Endothelial cell of umbilical vein (primary cell): ENCODE measurements at regions not wholly inside any gene's neighbourhood (a gene's known extent, or its start where the extent isn't known, plus 50 kb on each side); places are given as distances from the start of the nearest gene placed in this dataset.

Experiments used
- BruUV-seq: library from RNA; stranded (reverse); fragments of 400-500 nt; replicated peaks from 2 replicates; lab custom pipeline; 2021; lab: Mats Ljungman, UMichigan
- CTCF ChIA-PET: fragments of 300-600, 350-600 bp; sonication (Branson Sonifier 250); formaldehyde crosslinking; loops from one replicate; lab custom pipeline; 2021; ENCODE audit warnings: antibody characterized with exemption, inconsistent platforms; lab: Charles Lee
- POLR2A ChIA-PET: fragments of 300-600, 350-600 bp; sonication (Branson Sonifier 250); formaldehyde crosslinking; loops from one replicate; lab custom pipeline; 2021; ENCODE audit warnings: antibody characterized with exemption, inconsistent platforms; lab: Charles Lee
- DNase-seq: peaks from one replicate; pipeline ENCODE4 v3.0.0-alpha.2; 2011; ENCODE audit warnings: low read depth, low spot score
- FAIRE-seq: peaks from 2 replicates; lab custom pipeline; 2011; peaks lifted over from hg19 to GRCh38; lab: Jason Lieb, UNC
- H2AFZ ChIP-seq: 2 replicates; pipeline ENCODE4 v1.6.0; 2012; ENCODE audit warnings: low read depth, low read length, control low read depth, inconsistent platforms
- H3K27ac ChIP-seq: 2 replicates; pipeline ENCODE4 v1.5.1; 2011; ENCODE audit warnings: low read depth, mild to moderate bottlenecking, control low read depth, low read length, moderate library complexity; ENCODE audit not compliant: insufficient read depth
- H3K27me3 ChIP-seq, 2 experiments: 2 replicates each; pipeline versions ENCODE4 v1.6.0 to v1.6.1; 2011; ENCODE audit warnings: low read length in 2 of 2, mixed read lengths in 1 of 2; ENCODE audit not compliant: control insufficient read depth in 2 of 2, insufficient read depth in 2 of 2
- H3K36me3 ChIP-seq, 2 experiments: 2 replicates in 1 of 2; 3 replicates in 1 of 2; pipeline ENCODE4 v1.5.1; 2011; ENCODE audit warnings: low read length in 2 of 2, mild to moderate bottlenecking in 1 of 2, moderate library complexity in 1 of 2; ENCODE audit not compliant: control insufficient read depth in 2 of 2, insufficient read depth in 2 of 2; ENCODE audit errors: extremely low read depth in 1 of 2
- H3K4me1 ChIP-seq: 3 replicates; pipeline ENCODE4 v1.5.1; 2011; ENCODE audit warnings: mild to moderate bottlenecking, low read length; ENCODE audit not compliant: control insufficient read depth, insufficient read depth; ENCODE audit errors: extremely low read depth
- H3K4me2 ChIP-seq: 2 replicates; pipeline ENCODE4 v1.6.1; 2011; ENCODE audit warnings: low read length, control low read depth, mixed read lengths; ENCODE audit not compliant: insufficient read depth
- H3K4me3 ChIP-seq, 3 experiments: fragments of 200-600 bp in 1 of 3; sonication (generic), shearing (Covaris generic) in 1 of 3; replicated peaks in 1 of 3; 2 replicates each; pipeline ENCODE4 v1.5.1; 2011 to 2016; ENCODE audit warnings: control low read depth in 3 of 3, low read length in 3 of 3, mild to moderate bottlenecking in 2 of 3, inconsistent platforms in 1 of 3, low read depth in 1 of 3, moderate library complexity in 1 of 3; ENCODE audit not compliant: insufficient read depth in 1 of 3
- H3K79me2 ChIP-seq: 2 replicates; pipeline ENCODE4 v1.6.0; 2012; ENCODE audit warnings: low read length, inconsistent platforms; ENCODE audit not compliant: control insufficient read depth, insufficient read depth
- H3K9ac ChIP-seq: replicated peaks from 2 replicates; pipeline ENCODE3; 2011; ENCODE audit warnings: low read length, control low read depth; ENCODE audit not compliant: insufficient read depth; ENCODE audit errors: extremely low read depth
- H3K9me1 ChIP-seq: replicated peaks from 3 replicates; pipeline ENCODE4 v1.6.0; 2011; ENCODE audit warnings: mild to moderate bottlenecking, low read length; ENCODE audit not compliant: control insufficient read depth, insufficient read depth; ENCODE audit errors: extremely low read depth
- H3K9me3 ChIP-seq: replicated peaks from 2 replicates; pipeline ENCODE4 v1.5.1; 2012; ENCODE audit warnings: low read length, inconsistent platforms; ENCODE audit not compliant: control insufficient read depth, insufficient read depth
- H4K20me1 ChIP-seq: replicated peaks from 2 replicates; pipeline ENCODE3; 2011; ENCODE audit warnings: mild to moderate bottlenecking, low read length; ENCODE audit not compliant: control insufficient read depth, insufficient read depth; ENCODE audit errors: extremely low read depth
- EZH2 ChIP-seq: IDR thresholded peaks from 2 replicates; pipeline ENCODE4 v1.6.1; 2012; ENCODE audit warnings: borderline replicate concordance, low read depth, mild to moderate bottlenecking, moderate library complexity, low read length, inconsistent platforms; ENCODE audit not compliant: severe bottlenecking
- FOS ChIP-seq: IDR thresholded peaks from 2 replicates; pipeline ENCODE4 v1.6.1; 2011; ENCODE audit warnings: mild to moderate bottlenecking, low read length, moderate library complexity, borderline replicate concordance; ENCODE audit not compliant: insufficient read depth
- GATA2 ChIP-seq: IDR thresholded peaks from 2 replicates; pipeline ENCODE4 v1.7.0; 2011; ENCODE audit warnings: low read depth, mild to moderate bottlenecking, moderate library complexity, mixed read lengths, low read length; ENCODE audit not compliant: insufficient read length, insufficient read depth
- JUN ChIP-seq: IDR thresholded peaks from 2 replicates; pipeline ENCODE4 v1.6.1; 2011; ENCODE audit warnings: borderline replicate concordance, low read depth; ENCODE audit not compliant: insufficient read length, insufficient read depth
- MYC ChIP-seq: IDR thresholded peaks from one replicate; pipeline ENCODE4 v1.6.1; 2011; ENCODE audit warnings: mild to moderate bottlenecking, low read depth, low read length
- POLR2A ChIP-seq: IDR thresholded peaks from 2 replicates; pipeline ENCODE4 v1.6.1; 2012; ENCODE audit warnings: low read depth, mild to moderate bottlenecking, control low read depth, low read length
- POLR2AphosphoS5 ChIP-seq: IDR thresholded peaks from 2 replicates; pipeline ENCODE4 v1.6.1; 2012; ENCODE audit warnings: low read depth, mild to moderate bottlenecking, control low read depth, low read length, moderate library complexity; ENCODE audit not compliant: insufficient read depth
- dilution Hi-C: fragments of 300-500 bp; cut with MboI; formaldehyde crosslinking; loops from one replicate; pipeline ENCODE4 v1.15.0; 2019; ENCODE audit warnings: low sequenced_read_pairs; ENCODE audit not compliant: extremely low pct_ligation_motif_present
- intact Hi-C: fragments of 100-400 bp; cut with micrococcal nuclease; formaldehyde crosslinking; loops from one replicate; pipeline ENCODE4 v1.10.0; 2022
- TF ChIP-seq, protein P1 (sequence below), 2 donors: IDR thresholded peaks; 1 replicate in 1 of 2; 2 replicates in 1 of 2; pipeline ENCODE4 v1.5.1; 2011; ENCODE audit warnings: low read length in 2 of 2, mild to moderate bottlenecking in 2 of 2, moderate library complexity in 2 of 2, control low read depth in 1 of 2, inconsistent platforms in 1 of 2, low read depth in 1 of 2; ENCODE audit not compliant: insufficient read depth in 1 of 2; ENCODE audit errors: extremely low read depth in 1 of 2
- TF ChIP-seq, protein P2 (sequence below): IDR thresholded peaks from 2 replicates; pipeline ENCODE4 v1.6.1; 2011; ENCODE audit not compliant: insufficient read depth, insufficient read length

DNA sequence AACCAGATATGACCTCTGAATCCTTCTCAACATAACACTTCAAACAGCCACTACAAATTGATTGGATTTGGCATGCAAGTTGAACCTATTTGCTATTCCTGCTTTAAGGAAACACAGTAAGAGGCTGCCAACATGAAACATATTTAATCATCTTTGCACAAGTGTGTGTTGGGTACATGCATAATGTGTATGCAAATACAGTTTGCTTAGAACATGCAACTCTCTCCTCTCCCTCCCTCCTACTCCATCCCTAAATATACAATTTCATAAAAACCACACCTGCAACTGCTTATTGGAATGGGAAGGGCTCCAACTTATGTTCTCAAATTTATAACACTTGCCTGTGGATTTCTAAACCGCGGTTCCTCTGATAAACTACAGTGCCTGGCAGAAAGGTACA is 71.5 kb downstream of the CD83 start:
- Histone ChIP-seq H3K36me3 (no peaks in the 10 kb centered on the region), H3K9ac (no peak overlapping the region), H3K4me3 (no peak overlapping the region), H3K27me3 (no peaks in the 10 kb centered on the region), H3K27ac (no peak overlapping the region), H4K20me1 (no peaks in the 10 kb centered on the region), H3K79me2 (no peaks in the 10 kb centered on the region), H3K9me1 (no peaks in the 10 kb centered on the region), H3K9me3 (no peaks in the 10 kb centered on the region), H2AFZ (no peak overlapping the region), H3K4me1 (no peaks in the 10 kb centered on the region), H3K4me2 (no peak overlapping the region)
- FAIRE-seq (no peak), DNase-seq (no peak)
- ChIA-PET POLR2A (no interaction called here), CTCF (no interaction called here)
- intact Hi-C loops = no loop called here
- dilution Hi-C loops = no loop called here
- BruUV-seq = no TSS peak
- TF ChIP-seq GATA2 = no peak
- no peak for TF ChIP-seq JUN
- no peak for TF ChIP-seq POLR2AphosphoS5
- no peak for TF ChIP-seq EZH2
- TF ChIP-seq, protein P1, sequence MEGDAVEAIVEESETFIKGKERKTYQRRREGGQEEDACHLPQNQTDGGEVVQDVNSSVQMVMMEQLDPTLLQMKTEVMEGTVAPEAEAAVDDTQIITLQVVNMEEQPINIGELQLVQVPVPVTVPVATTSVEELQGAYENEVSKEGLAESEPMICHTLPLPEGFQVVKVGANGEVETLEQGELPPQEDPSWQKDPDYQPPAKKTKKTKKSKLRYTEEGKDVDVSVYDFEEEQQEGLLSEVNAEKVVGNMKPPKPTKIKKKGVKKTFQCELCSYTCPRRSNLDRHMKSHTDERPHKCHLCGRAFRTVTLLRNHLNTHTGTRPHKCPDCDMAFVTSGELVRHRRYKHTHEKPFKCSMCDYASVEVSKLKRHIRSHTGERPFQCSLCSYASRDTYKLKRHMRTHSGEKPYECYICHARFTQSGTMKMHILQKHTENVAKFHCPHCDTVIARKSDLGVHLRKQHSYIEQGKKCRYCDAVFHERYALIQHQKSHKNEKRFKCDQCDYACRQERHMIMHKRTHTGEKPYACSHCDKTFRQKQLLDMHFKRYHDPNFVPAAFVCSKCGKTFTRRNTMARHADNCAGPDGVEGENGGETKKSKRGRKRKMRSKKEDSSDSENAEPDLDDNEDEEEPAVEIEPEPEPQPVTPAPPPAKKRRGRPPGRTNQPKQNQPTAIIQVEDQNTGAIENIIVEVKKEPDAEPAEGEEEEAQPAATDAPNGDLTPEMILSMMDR (IDR thresholded peaks at IDR 0.05; ENCODE audit: extremely low read depth in 1 of 2, insufficient read depth in 1 of 2, low read depth in 1 of 2, low read length in 2 of 2) = no peak
- TF ChIP-seq MYC = no peak
- no peak for TF ChIP-seq POLR2A
- TF ChIP-seq FOS = no peak
- TF ChIP-seq, protein P2, sequence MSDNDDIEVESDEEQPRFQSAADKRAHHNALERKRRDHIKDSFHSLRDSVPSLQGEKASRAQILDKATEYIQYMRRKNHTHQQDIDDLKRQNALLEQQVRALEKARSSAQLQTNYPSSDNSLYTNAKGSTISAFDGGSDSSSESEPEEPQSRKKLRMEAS = no peak
